ENCODE measurements at regions not wholly inside any gene's neighbourhood (a gene's known extent, or its start where the extent isn't known, plus 50 kb on each side); places are given as distances from the start of the nearest gene placed in this dataset.
"Not testable (repeated sequence)": the region's sequence is repeated elsewhere in the genome, so short reads cannot be mapped to it uniquely, and the experiment has no call there.

DNA sequence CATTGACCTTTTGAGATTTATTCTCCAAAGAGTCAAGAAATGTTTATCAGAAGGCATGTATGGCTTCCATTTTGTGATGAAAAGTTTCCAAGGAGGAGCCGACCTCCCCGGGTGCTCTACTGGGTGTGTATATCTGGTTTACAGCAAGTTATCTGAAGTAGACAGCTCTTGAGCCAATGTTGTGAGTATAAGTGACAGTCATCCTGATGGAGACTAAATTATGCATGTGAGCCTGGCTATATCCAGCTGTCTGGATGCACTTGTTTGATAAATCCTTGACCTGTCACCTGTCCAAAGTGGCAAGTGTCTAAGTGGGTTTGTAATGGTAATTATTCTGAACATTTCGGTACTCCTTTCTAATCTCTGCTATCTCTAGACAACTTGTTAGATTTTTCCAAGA is 142.2 kb downstream of the NR2F2 start:
- DNase-seq, result no peak

DNA sequence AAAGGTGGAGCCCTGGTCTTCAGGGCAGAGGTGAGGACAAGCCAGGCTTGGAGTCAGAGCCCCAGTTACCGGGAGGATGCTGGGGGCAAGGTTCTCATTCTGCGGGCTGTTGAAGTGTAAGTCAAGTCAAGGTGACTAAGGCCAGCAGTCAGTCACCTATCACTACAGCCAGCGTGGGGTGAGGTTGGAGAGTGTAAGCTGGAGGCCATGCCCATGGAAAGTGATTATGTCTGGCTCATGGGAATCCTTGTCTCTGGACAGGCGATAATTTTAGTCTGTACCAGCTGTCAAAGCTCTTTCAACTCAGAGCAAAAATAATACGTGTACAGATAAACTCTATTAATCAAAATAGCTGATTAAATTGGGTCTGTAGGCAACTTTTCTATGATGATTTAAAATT is 143.1 kb downstream of the NR2F2 start:
- DNase-seq, result no peak

DNA sequence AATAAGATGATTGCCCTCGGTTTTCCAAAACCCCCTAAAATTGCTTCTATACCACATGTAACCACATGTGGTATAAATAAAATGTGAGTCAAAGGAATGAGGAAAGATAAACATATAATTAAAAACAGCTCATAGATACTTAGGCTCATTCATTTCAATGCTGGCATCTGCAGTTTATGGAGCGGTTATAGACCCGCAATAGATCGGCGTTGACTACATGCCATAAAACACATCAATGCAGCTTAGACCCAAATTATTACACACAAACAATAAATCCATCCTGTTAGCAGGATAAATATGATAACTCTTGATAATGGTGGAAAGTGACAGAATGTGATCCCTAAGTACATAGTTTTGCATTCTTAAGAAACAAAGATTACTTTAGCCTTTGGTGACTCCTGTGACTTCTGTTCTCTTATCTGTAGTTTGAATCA is 143.7 kb downstream of the NR2F2 start:
- no peak for DNase-seq

DNA sequence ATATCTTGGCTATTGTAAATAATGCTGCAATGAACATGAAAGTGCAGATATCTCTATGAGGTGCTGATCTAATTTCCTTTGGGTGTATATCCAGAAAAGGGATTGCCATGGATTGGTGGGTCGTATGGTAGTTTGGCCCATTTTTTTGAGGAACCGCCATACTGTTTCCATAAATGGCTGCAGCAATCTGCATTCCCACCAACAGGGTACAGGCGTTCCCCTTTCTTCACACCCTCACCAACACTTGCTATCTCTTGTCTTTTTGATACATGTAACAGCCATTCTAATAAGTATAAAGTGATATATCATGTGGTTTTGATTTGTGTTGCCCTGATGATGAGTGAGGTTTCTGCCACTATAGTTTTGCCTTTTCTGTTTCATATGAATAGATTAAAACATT is 146.7 kb downstream of the NR2F2 start:
- no peak for DNase-seq

DNA sequence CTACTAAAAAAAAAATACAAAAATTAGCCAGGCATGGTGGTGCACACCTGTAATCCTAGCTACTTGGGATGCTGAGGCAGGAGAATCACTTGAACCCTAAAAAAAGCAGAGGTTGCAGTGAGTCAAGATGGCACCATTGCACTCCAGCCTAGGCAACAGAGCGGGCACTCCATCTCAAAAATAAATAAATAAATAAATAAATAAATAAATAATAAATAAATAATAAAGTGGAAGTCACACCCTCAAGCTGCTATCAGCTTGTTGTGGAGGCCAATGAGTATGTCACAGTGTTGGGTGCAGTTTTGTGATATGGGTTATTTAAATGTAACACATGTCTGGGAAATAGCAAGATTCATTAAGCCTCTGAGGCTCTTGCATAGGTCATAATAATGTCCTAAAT is 153.9 kb downstream of the NR2F2 start:
- not testable (repeated sequence) for DNase-seq

DNA sequence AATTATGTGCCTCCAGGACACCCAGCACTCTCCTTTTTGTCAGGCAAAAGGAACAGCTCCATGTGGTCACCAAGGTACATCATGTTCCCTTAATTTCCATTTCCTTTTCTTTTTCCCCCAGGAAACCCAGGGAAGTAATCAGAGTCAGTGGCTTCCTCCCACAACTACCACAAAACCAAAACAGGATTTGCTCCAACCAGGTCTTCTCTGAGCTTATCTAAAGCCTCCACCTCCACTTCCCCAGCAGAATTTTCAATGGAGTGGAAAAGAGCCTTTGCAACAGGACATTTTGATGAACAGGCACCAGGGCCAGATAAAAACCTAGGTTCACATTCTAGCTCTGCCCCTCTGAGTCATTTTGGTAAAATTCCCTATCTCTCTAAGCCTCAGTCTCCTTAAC is 154.3 kb downstream of the NR2F2 start:
- no peak for DNase-seq

DNA sequence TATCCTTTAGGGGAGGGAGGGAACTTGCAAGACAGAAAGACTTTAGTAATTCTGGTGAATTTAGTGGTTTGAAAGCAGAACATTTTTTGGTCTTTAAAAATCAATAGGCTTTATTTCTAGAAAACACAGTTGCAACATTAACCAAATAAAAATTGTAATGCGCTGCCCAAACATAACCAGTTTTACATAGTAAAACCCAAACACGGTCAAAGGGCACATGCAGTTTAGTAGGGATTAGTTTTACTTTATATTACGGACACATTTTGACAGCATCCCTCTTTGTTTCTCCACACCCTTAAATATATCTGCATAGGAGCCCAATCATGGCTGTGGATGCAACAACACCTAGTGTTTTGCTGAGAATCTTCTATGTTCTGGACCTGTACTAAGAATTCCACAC is 156.7 kb downstream of the NR2F2 start:
- DNase-seq, result no peak

DNA sequence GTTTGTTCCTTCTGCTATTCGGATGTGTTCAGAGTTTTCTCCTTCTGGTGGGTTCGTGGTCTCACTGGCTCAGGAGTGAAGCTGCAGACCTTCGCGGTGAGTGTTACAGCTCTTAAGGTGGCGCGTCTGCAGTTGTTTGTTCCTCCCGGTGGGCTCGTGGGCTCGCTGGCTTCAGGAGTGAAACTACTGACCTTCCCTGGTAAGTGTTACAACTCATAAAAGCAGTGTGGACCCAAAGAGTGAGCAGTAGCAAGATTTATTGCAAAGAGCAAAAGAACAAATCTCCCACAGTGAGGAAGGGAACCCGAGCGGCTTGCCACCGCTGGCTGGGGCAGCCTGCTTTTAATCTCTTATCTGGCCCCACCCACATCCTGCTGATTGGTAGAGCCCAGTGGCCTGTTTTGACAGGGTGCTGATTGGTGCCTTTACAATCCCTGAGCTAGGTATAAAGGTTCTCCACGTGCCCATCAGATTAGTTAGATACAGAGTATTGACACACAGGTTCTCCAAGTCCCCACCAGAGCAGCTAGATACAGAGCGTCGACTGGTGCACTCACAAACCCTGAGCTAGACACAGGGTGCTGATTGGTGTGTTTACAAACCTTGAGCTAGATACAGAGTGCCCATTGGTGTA is 160.7 kb downstream of the NR2F2 start:
- DNase-seq, result not testable (repeated sequence)

DNA sequence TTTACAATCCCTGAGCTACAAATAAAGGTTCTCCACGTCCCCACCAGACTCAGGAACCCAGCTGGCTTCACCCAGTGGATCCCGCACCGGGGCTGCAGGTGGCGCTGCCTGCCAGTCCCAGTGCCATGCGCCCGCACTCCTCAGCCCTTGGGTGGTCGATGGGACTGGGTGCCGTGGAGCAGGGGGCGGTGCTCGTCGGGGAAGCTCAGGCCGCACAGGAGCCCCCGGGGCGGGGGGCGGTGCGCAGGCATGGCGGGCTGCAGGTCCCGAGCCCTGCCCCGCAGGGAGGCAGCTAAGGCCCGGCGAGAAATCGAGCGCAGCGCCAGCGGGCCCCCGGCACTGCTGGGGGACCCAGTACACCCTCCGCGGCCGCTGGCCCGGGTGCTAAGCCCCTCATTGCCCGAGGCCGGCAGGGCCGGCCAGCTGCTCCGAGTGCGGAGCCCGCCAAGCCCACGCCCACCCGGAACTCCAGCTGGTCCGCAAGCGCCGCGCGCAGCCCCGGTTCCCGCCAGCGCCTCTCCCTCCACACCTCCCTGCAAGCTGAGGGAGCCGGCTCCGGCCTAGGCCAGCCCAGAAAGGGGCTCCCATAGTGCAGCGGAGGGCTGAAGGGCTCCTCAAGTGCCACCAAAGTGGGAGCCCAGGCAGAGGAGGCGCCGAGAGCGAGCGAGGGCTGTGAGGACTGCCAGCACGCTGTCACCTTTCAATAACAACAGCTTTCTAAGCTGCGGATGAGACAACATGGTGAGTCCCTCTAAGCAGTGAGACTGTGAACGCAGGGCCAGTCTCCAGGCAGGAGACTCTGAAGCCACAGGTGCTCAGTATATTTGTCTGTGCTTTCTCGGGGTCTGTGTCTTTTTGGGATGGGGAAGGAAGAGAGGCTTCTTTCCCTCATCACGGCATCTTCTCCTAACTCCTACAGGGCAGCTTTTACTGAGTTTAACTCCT is 161.5 kb downstream of the NR2F2 start:
- not testable (repeated sequence) for DNase-seq

DNA sequence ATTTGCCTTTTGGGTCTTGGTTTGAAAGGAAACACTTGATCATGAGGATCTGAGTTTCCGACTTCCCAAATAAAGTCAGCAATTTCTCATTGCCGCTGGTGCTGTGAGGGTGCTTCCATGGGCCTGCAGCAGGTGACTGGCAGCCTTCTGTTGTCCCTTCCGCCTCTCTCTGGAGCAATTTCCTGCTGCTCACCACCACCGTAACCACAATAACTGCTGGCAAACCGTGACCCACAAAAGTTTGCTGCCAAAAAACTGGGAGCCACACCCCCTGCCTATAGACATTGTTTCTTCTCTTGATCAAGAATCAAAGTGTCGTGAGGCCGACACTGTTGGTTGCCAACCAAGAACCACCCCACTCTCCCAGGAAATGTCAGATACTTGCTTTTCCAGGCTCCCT is 164.0 kb downstream of the NR2F2 start:
- no peak for DNase-seq

DNA sequence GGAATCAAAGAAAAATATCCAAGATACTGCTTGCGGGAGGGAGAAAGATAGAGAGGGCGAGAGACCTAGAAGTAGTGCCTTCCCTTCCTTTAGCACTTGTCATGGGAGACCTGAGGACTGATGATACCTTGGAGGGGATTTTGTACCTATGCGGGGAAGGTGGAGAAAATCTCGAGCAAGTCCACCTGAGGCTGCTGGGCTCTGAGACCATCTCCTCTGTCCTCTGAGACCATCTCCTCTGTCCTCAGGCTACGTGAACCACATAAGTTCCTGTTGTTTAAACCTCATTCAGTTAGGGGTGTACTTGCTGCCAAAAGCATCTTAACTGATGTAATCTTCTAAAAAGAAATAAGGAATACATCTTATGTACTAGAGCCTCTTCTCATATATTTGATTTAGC is 164.9 kb downstream of the NR2F2 start:
- DNase-seq, result no peak

DNA sequence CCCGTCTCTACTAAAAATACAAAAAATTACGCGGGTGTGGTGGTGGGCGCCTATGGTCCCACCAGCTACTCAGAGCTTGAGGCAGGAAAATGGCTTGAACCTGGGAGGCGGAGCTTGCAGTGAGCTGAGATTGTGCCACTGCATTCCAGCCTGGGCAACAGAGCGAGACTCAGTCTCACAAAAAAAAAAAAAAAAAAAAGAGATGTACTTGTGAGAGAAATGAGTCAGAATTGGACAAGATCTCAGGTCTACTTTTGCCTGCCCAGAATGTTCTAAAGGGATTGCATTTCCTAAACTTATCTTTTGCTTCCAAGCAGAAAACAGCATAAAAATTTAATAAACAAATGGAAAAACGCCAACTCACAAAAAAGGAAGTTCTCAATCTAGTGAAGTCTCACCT is 167.5 kb downstream of the NR2F2 start:
- DNase-seq, result no peak

DNA sequence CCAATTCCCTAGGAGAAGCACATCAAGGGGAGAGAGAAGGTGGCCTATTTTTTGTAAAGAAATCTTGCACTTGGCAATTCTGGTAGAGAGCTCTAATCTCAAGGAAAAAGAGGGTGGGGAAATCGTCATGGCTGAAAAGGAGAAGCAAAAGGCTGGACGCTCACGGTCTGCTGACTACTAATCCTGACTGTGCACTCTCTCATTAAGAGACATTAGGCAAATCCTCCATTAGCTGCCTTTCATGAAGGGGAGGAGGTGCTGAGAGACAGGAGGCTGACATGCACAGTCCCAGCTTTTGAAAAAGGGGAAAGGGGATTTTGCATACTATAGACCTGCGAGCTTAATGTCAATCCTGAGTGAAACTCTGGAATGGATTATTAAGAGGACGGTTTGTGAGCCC is 170.0 kb downstream of the NR2F2 start:
- no peak for DNase-seq

DNA sequence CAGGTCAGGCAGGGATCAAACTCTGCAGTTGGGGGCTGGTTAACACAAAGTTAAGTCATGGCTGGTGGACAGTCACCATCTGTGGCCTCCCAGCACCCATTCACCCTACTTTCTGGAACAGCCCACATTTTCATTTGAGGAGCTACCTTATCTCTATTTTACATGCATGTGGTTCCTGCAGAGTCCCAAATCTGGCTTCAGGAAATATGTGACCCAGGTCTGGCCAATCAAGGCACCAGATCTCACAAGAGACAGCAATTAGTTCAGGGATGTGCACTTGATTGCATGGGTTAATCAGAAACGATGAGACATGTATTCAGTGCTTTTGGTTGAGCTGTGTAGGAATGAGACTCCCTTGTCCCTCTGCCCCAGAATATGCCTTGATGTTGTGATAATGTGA is 170.9 kb downstream of the NR2F2 start:
- DNase-seq, result no peak

DNA sequence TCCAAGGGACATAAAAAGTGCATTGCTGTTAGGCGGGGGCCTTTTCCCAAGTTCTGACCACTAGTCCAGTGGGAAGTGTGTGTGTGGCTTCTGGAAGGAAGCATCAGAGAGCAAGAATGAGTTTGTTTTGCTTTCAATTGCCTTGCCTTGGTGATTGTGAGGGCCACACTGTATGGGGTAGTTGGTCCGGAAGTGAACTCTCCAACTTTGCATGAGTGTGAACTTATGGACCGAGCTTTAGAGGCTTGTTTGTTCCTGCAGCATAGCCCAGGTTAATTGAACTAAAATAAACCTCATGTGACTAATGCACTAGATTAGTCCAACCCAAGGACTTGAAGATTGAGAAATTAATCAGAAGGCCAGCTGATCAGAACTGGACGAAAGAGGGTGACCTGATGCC is 171.7 kb downstream of the NR2F2 start:
- no peak for DNase-seq

DNA sequence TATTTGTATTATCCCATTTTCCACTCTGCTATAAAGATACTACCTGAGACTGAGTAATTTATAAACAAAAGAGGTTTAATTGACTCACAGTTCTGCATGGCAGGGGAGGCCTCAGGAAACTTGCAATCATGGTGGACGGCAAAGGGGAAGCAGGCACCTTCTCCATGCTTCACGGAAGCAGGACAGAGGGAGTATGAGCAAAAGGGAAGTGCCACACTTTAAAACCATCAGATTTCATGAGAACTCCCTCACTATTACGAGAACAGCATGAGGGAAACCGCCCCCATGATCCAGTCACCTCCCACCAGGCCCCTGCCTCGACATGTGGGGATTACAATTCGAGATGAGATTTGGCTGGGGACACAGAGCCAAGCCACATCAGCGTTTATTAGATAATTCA is 172.8 kb downstream of the NR2F2 start:
- no peak for DNase-seq

DNA sequence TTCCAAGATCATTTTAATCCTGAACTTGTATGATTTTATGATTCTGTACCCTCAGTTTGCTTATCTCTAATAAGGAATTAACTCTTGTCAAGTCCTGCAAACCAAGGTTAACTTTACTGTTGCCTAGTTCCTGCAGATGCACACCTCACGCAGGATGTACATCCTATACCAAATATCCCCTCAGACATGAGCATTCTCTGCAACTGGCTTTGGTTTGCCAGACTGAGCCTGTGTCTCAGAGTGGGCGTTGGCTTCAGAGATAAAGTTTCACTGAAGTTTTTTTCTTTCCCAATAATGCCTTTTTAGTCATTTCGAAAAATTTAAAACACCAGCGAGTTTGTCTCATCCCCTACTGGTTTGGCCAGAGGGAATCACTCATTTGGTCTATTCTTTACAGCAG is 173.9 kb downstream of the NR2F2 start:
- no peak for DNase-seq

DNA sequence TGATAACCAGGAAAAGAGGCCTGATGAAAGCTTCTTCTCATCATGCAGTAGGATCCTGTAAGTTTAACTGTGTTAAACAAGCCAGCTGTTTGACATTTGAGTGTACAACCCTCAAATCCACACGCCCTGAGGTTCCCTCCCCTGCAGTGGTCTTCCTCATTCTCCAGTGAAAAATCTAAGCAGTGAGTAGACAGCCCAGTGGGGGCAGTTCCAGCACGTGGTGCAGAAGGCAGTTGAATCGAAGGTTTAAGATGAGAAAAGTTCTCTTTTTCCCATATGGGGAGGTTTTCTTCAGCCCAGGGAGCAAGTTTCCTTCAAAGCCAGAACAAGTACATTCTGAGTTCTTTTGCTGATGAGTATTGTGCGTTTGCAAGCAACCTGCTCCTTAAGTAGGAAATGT is 174.5 kb downstream of the NR2F2 start:
- no peak for DNase-seq

DNA sequence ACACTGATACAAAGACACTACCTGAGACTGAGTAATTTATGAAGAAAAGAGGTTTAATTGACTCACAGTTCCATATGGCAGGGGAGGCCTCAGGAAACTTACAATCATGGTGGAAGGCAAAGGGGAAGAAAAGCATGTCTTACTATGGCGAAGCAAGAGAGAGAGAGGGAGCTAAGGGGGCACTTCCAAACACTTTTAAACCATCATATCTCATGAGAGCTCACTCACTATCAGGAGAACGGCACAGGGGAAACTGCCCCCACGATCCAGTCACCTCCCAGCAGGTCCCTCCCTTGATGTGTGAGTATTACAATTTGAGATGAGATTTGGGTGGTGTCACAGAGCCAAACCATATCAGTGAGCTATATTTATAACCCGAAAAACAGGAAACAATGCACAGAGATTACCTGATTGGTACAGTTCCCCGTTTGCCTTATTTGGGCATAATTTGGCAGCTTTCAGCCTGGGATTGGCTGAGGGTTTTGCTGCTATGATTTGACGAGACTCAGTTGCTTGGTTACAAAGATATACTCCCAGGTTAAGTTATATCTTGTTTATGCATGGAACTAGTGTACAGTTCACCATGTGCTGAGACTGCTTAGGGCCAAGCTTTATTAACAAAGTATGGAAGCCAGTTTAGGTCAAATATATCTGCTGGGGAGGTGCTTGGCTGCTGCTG is 184.2 kb downstream of the NR2F2 start:
- no peak for DNase-seq

DNA sequence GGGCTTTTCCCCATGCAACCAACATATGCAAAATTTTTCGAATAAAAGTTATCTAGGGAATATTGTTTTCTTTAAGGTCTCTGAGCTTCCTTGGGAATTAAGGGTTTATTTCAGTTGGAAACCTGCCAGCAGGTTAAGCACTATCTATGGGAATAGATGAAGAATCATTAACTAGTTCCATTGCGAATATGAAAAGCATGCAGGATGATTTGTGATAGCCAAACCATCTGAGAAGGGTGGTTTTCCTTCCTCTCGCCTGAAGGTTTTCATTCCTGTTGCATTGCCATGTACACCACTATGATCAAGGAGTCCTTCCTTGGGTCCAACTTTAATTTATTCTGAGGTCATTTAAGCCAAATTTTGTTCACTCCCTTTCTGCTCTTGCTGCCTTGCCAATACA is 184.9 kb downstream of the NR2F2 start:
- DNase-seq, result no peak

DNA sequence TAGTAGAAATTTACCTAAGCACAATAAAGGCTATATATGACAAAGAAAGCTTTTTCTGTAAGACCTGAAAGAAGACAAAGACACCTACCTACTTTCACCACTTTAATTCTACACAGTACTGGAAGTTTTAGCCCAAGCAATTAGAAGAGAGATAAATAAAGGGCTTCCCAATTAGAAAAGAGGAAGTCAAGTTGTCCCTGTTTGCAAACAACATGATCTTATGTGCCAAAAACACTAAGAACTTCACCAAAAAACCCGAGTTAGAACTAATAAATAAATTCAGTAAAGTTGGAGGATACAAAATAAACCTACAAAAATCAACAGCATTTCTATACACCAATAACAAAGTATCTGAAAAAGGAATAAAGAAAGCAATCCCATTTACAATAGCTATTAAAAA is 190.9 kb downstream of the NR2F2 start:
- no peak for DNase-seq

DNA sequence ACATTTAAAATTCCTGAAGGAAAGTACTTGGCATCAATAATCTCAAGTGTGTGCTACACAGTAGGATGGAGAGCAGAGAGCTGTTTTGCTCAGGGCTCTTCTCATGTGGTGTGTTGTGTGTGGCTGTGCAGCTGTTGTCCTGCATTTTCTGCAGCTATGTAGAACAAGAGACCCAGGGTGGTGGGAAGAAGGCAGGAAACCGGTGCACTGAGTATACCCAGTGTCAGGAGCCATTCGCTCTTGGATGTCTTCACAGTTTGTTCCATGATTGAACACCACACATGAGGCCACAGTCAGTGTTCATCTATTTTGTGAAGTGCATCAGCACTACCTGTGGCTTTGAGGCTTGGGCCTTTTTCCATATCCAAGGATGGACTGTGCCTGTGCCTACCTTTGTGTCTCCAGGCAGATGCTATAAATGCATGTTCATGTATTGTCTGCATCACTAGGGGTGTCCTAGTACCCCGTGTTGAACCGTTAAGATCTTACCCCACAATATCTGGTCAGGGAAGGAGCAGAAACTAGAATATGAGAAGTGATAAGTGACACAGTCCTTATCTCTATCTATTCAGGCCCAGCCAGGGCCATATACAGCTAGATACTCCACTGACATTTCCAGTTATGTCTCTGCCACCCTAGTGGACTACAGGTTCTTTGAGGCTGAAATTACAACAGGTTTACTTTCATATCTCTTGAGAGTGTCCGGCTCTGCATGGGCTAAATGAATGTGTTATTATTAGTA is 194.3 kb downstream of the NR2F2 start:
- no peak for DNase-seq

DNA sequence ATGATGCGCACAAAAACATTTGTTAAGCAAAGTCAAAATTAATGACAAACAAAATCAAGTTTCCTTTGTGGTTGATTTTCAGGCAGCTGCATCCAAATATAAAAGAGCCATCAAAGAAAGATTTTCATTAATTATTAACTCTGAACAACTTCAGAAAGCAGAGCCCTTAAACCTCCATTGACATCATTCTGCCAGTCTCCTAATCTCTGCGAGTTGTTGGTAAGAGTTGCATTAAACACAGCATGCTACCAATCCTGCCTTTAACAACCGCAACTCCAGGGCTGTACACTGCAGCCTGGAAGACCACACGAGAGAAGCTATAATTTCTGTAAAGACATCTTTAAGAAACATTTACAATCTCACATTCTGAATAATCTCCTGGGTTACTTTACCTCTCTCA is 204.6 kb downstream of the NR2F2 start:
- no peak for DNase-seq
